NCI-H2227 (cell line): ENCODE measurements at regions not wholly inside any gene's neighbourhood (a gene's known extent, or its start where the extent isn't known, plus 50 kb on each side); places are given as distances from the start of the nearest gene placed in this dataset.

Experiments
- DNase-seq: peaks from one replicate; lab custom pipeline; 2025; ENCODE audit not compliant: unreplicated experiment; lab: John Stamatoyannopoulos, UW

GRCh38 chr4:126552321-126552720 is 1080.4 kb upstream of the INTU start:
- no peak for DNase-seq

GRCh38 chr4:126553248-126553647 is 1079.5 kb upstream of the INTU start:
- DNase-seq: no peak

- no peak for DNase-seq
Observed at GRCh38 chr4:126558596-126558995, 1074.2 kb upstream of the INTU start.

DNA sequence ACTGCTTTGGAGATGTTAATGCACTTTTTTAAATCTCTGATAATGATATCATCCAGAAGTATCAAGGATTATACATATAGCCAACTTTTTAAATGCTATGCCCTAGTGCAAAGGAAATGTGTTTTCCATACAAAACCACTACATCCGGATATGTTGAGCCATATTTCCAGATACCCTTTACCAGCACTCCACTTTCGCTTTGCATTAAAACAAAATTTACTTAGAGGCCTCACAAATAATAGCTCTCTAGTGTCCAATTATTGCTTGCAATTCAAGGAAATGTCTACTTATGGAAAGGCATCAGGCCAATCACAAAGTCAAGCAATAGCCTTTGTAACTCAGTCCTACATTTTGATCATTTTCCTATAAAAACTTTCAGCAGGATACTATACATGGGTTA is 1072.8 kb upstream of the INTU start:
- DNase-seq: no peak

DNA sequence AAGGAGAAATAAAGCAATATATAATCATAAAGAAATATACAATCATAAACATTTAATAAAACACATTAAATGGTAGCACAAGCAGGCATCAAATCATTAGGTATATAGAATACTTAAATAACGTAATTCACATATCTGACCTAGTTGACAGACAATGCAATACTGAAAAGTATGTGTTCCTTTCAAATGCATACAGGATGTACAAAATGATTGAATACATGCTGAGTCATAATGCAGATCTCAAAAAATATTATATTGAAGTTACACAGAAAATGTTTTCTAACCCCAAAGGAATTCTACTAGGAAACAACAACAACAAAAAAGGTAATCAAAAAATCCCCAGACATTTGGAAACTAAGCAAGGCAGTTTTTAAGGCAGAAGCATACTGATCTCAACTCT is 1072.0 kb upstream of the INTU start:
- DNase-seq: no peak

DNA sequence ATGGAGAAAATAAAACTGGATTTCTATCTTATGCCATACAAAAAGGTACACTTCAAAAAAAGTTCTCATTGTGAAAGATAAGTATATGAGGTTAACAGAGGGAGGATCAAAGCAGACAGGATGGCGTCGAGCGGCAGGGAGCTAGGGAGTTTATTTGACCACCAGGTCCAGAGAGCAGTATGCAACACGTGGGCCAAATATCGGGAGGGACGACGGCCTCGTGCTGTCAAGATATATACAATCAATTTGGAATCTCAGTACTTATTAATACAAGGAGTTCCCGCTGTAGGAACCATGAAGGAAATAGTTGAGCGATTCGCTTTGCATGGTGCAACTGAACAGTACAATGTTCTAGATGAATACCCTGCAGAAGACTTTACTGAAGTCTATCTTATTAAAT is 1069.4 kb upstream of the INTU start:
- DNase-seq: no peak

DNA sequence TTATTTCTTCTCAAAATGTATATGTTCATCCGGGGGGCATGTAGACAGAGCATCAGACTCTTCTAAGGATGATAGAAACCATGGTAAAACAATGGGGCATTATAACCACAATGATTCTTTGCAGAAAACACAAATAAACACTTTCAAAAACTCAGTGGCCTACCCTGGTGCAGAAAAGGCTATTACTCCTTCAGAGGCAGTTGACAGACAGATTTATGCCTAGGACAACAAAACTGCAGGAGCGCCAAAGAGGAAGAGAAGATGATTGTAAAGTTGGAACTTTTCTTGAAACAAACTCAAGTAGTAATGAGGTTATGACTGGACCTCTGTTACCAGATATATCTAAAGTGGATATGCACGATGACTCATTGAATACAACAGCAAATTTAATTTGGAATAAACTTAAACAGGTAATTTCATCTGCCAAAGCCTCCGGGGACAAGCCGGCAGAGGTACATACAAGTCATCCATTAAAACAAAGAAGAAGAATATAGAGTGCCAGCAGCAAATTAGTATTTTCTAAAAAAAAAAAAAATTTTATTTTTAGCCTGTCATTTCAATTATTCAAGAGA is 1068.4 kb upstream of the INTU start:
- DNase-seq: no peak

- DNase-seq: no peak
Observed at GRCh38 chr4:126568652-126569570, 1063.8 kb upstream of the INTU start.

GRCh38 chr4:126572264-126572663 is 1060.5 kb upstream of the INTU start:
- no peak for DNase-seq

GRCh38 chr4:126582737-126583136 is 1050.0 kb upstream of the INTU start:
- no peak for DNase-seq

- no peak for DNase-seq
Observed at GRCh38 chr4:126583509-126583908, 1049.2 kb upstream of the INTU start.

- DNase-seq: no peak
Observed at GRCh38 chr4:126591583-126591982, 1041.2 kb upstream of the INTU start.

GRCh38 chr4:126592088-126592487 is 1040.7 kb upstream of the INTU start:
- DNase-seq: no peak

DNA sequence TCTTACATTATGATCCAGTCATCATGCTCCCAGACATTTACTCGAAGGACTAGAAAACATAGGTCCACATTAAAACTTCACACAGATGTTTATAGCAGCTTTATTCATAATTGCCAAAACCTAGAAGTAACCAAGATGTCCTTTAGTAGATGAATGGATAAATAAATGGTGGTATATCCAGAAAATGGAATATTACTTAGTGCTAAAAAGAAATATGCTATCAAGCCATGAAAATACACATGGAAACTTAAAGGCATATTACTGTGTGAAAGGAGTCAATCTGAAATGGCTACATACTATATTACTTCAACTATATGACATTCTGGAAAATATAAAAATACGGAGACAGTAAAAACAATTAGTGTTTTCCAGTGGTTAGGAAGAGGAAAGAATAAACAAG is 1039.1 kb upstream of the INTU start:
- DNase-seq: no peak

- DNase-seq: no peak
Observed at GRCh38 chr4:126595643-126596042, 1037.1 kb upstream of the INTU start.

GRCh38 chr4:126599746-126600145 is 1033.0 kb upstream of the INTU start:
- DNase-seq: no peak

DNA sequence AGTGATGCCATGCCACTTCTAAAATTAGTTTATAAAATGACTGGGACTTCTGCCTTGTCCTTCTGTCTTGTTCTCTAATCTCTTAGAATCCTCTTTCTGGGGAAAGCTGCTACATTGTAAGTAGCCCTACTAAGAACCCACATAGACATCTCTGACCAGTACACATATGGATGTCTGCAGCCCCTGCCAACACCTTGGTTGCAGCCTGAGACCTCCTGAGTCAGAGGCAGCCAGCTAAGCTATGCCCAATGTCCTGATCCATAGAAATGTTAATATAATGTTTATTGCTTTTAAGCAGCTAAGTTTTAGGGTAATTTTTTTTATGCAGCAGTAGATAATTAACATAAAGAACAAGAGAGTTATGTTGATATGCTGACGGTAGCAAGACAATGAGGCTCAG is 1029.5 kb upstream of the INTU start:
- no peak for DNase-seq

DNA sequence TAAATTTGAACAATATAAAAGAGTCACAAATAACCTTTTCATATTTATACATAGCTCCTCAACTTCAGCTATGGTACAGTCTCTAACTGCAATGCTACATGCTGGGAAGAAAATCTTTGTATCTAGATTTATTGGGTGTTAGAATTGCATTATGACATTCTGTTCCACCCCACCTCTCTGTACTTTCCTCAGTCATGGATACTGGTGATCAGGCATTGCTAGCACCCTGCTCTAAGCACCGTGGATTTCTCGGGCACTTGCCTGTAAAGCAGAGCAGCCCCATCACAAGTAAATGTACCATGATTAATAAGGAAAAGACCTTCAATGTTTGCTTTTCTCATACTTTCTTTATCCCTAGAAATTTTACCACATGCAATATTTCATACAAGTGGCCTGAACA is 1028.9 kb upstream of the INTU start:
- DNase-seq: no peak

GRCh38 chr4:126604268-126604867 is 1028.4 kb upstream of the INTU start:
- DNase-seq: peak; percentile 51

DNA sequence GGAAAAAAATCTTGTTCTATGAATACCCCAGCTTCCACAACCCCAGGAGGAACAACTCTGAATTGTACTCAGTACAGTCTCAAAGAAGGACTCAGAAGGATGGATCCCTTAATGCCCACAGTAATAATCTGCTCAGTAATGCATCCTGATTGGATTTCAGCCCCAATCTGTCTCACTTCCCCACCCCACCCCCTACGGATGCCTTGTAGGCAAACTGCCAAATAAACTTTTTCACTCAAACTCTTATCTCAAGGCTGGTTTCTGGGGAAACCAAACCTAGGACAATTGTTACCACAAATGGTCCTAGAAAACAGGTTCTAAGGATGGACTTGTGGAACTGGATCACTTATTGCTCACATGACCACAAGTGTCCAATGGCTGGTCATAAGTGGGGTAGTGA is 1021.8 kb upstream of the INTU start:
- no peak for DNase-seq

DNA sequence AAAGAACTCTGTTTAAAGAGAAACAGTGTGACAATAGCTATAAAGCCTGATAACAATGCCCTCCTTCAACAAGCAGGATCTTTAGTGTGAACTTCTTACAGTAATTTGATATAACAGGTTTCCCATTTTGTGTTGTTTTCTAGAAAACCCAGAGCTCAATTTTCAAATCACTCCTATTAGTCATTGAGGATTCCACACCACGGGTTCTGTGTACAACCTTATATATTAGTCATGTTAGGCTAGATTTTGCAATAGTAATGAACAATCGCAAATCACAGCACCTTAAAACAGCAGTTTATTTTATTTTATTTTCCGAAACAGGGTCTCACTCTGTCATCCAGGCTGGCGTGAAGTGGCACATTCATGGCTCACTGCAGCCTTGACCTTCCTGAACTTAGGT is 1020.9 kb upstream of the INTU start:
- DNase-seq: no peak

GRCh38 chr4:126614356-126614855 is 1018.4 kb upstream of the INTU start:
- DNase-seq: no peak
